Activated B cell treated with CpG ODN at 0.5 μM for 24 hours (primary cell): ENCODE measurements at regions not wholly inside any gene's neighbourhood (a gene's known extent, or its start where the extent isn't known, plus 50 kb on each side); places are given as distances from the start of the nearest gene placed in this dataset.

Experiments
- ATAC-seq: fragments of 200-7000 bp; cut with Tn5 transposase; one replicate; pipeline ENCODE4 v1.10.0; 2021; ENCODE audit warnings: low read depth, mild to moderate bottlenecking, moderate library complexity
- CTCF ChIA-PET: fragments of 350-600 bp; sonication (Branson Sonifier 250); formaldehyde crosslinking; loops from one replicate; lab custom pipeline; 2021; ENCODE audit warnings: antibody characterized with exemption; lab: Charles Lee
- POLR2A ChIA-PET: fragments of 350-600 bp; sonication (Branson Sonifier 250); formaldehyde crosslinking; loops from one replicate; lab custom pipeline; 2021; ENCODE audit warnings: antibody characterized with exemption; lab: Charles Lee
- DNase-seq: peaks from one replicate; pipeline ENCODE4 v3.0.0; 2022
- H3K27ac Mint-ChIP-seq: one replicate; pipeline ENCODE4 v1.8.0; 2020; ENCODE audit warnings: mixed read lengths
- H3K27me3 Mint-ChIP-seq: one replicate; pipeline ENCODE4 v1.8.0; 2021; ENCODE audit warnings: mixed read lengths
- H3K36me3 Mint-ChIP-seq: one replicate; pipeline ENCODE4 v1.8.0; 2021; ENCODE audit warnings: low read depth, mixed read lengths
- H3K4me1 Mint-ChIP-seq: one replicate; pipeline ENCODE4 v1.8.0; 2021; ENCODE audit warnings: mixed read lengths
- H3K4me3 Mint-ChIP-seq: one replicate; pipeline ENCODE4 v1.8.0; 2020; ENCODE audit warnings: mild to moderate bottlenecking, mixed read lengths
- H3K9me3 Mint-ChIP-seq: one replicate; pipeline ENCODE4 v1.8.0; 2020; ENCODE audit warnings: mixed read lengths
- CTCF ChIP-seq: fragments of 200-600 bp; IDR thresholded peaks from one replicate; pipeline ENCODE4 v1.8.0; 2022; ENCODE audit warnings: antibody characterized with exemption, mild to moderate bottlenecking
- intact Hi-C: fragments of 100-400 bp; cut with micrococcal nuclease; formaldehyde crosslinking; loops from one replicate; pipeline ENCODE4 v1.15.1; 2024

GRCh38 chr2:167875529-167875928 is 371.9 kb downstream of the STK39 start:
- no peaks in the 10 kb centered on the region for H3K27me3 Mint-ChIP-seq
- intact Hi-C loops: no loop called here
- no peaks in the 10 kb centered on the region for H3K4me1 Mint-ChIP-seq
- ChIA-PET POLR2A (no interaction called here), CTCF (interaction anchor here (0.6 kb wide), 1 partner anchor 614 kb away, joined by 3 read pairs; no protein-coding TSS in a partner anchor)
- no peaks in the 10 kb centered on the region for H3K9me3 Mint-ChIP-seq
- no peaks in the 10 kb centered on the region for H3K36me3 Mint-ChIP-seq
- ATAC-seq: no peak
- no peak for TF ChIP-seq CTCF
- no peak for DNase-seq
- no peak overlapping the region for H3K27ac Mint-ChIP-seq
- no peak overlapping the region for H3K4me3 Mint-ChIP-seq

- CTCF ChIA-PET: no interaction called here
- no peak for DNase-seq
- no peaks in the 10 kb centered on the region for H3K27me3 Mint-ChIP-seq
Measured at GRCh38 chr2:167874812-167875211, 372.6 kb downstream of the STK39 start.

GRCh38 chr2:167871286-167871685 is 376.1 kb downstream of the STK39 start:
- intact Hi-C loops: no loop called here
- no peaks in the 10 kb centered on the region for H3K4me1 Mint-ChIP-seq
- ChIA-PET POLR2A (no interaction called here), CTCF (interaction anchor here (1.0 kb wide), 1 partner anchor 247 kb away, joined by 3 read pairs; no protein-coding TSS in a partner anchor)
- ATAC-seq: no peak
- peaks cover 2% of the 10 kb centered on the region for H3K27me3 Mint-ChIP-seq
- H3K36me3 Mint-ChIP-seq: no peaks in the 10 kb centered on the region
- H3K4me3 Mint-ChIP-seq: no peak overlapping the region
- H3K9me3 Mint-ChIP-seq: no peaks in the 10 kb centered on the region
- H3K27ac Mint-ChIP-seq: no peak overlapping the region
- no peak for DNase-seq
- TF ChIP-seq CTCF: no peak

More at GRCh38 chr2:167874812-167875211, 372.6 kb downstream of the STK39 start:
- no peaks in the 10 kb centered on the region for H3K9me3 Mint-ChIP-seq
- no peak overlapping the region for H3K27ac Mint-ChIP-seq
- POLR2A ChIA-PET: no interaction called here
- no peak overlapping the region for H3K4me3 Mint-ChIP-seq
- TF ChIP-seq CTCF: no peak
- ATAC-seq: no peak
- H3K36me3 Mint-ChIP-seq: no peaks in the 10 kb centered on the region
- intact Hi-C loops: no loop called here
- no peaks in the 10 kb centered on the region for H3K4me1 Mint-ChIP-seq

GRCh38 chr2:167869200-167869599 is 378.2 kb downstream of the STK39 start:
- ChIA-PET CTCF (no interaction called here), POLR2A (no interaction called here)
- no peaks in the 10 kb centered on the region for H3K4me1 Mint-ChIP-seq
- ATAC-seq (no peak), DNase-seq (no peak)
- intact Hi-C loops: loop anchor here (5.0 kb wide), 1 partner anchor 248 kb away; no protein-coding TSS in a partner anchor
- H3K27ac Mint-ChIP-seq: no peak overlapping the region
- TF ChIP-seq CTCF: no peak
- H3K9me3 Mint-ChIP-seq: no peaks in the 10 kb centered on the region
- H3K36me3 Mint-ChIP-seq: no peaks in the 10 kb centered on the region
- H3K27me3 Mint-ChIP-seq: peaks cover 2% of the 10 kb centered on the region
- H3K4me3 Mint-ChIP-seq: no peak overlapping the region

GRCh38 chr2:167863377-167863776 is 384.0 kb downstream of the STK39 start:
- POLR2A ChIA-PET: no interaction called here

More at GRCh38 chr2:167863377-167863776, 384.0 kb downstream of the STK39 start:
- Mint-ChIP-seq H3K4me3 (no peak overlapping the region), H3K4me1 (no peaks in the 10 kb centered on the region), H3K27me3 (no peaks in the 10 kb centered on the region), H3K9me3 (no peaks in the 10 kb centered on the region), H3K27ac (no peak overlapping the region), H3K36me3 (no peaks in the 10 kb centered on the region)
- no peak for TF ChIP-seq CTCF
- ATAC-seq: no peak
- DNase-seq: no peak
- intact Hi-C loops: no loop called here
- CTCF ChIA-PET: no interaction called here
